Effector memory CD8-positive, alpha-beta T cell (primary cell): ENCODE measurements at regions not wholly inside any gene's neighbourhood (a gene's known extent, or its start where the extent isn't known, plus 50 kb on each side); places are given as distances from the start of the nearest gene placed in this dataset.

Experiments used
- ATAC-seq: fragments of 150-1000 bp; cut with Tn5 transposase; replicated peaks from 2 replicates; pipeline ENCODE4 v1.10.0; 2021; ENCODE audit warnings: mild to moderate bottlenecking, moderate library complexity
- DNase-seq, 3 experiments: peaks; one replicate each; pipeline ENCODE4 v3.0.0; 2021
- H3K27ac Mint-ChIP-seq, 2 donors: one replicate each; pipeline ENCODE4 v1.8.0; 2022; ENCODE audit warnings: mild to moderate bottlenecking in 2 of 2, mixed read lengths in 2 of 2, moderate library complexity in 2 of 2
- H3K27me3 Mint-ChIP-seq, 2 donors: one replicate each; pipeline ENCODE4 v1.8.0; 2022; ENCODE audit warnings: mixed read lengths in 2 of 2
- H3K36me3 Mint-ChIP-seq: one replicate; pipeline ENCODE4 v1.8.0; 2022; ENCODE audit warnings: mild to moderate bottlenecking, moderate library complexity, mixed read lengths; ENCODE audit not compliant: insufficient read depth
- H3K4me1 Mint-ChIP-seq, 2 donors: one replicate each; pipeline ENCODE4 v1.8.0; 2022; ENCODE audit warnings: low read depth in 2 of 2, mixed read lengths in 2 of 2
- H3K4me3 Mint-ChIP-seq, 2 donors: one replicate each; pipeline ENCODE4 v1.8.0; 2022; ENCODE audit warnings: mild to moderate bottlenecking in 2 of 2, mixed read lengths in 2 of 2, moderate library complexity in 2 of 2
- H3K9me3 Mint-ChIP-seq, 2 donors: one replicate each; pipeline ENCODE4 v1.8.0; 2022; ENCODE audit warnings: mixed read lengths in 2 of 2

- Mint-ChIP-seq H3K9me3 (no peaks in the 10 kb centered on the region), H3K36me3 (no peaks in the 10 kb centered on the region), H3K4me3 (no peak overlapping the region), H3K4me1 (peaks cover 11 to 18% of the 10 kb centered on the region in 2 donors), H3K27ac (no peak overlapping the region), H3K27me3 (no peaks in the 10 kb centered on the region)
- DNase-seq: no peak
- no peak for ATAC-seq
Observed at GRCh38 chr1:58919959-58920321, 136.1 kb upstream of the JUN start.

GRCh38 chr1:58921342-58921741 lies 137.5 kb upstream of the JUN start:
- peaks cover 11 to 18% of the 10 kb centered on the region in 2 donors for H3K4me1 Mint-ChIP-seq
- H3K27ac Mint-ChIP-seq: no peak overlapping the region
- H3K9me3 Mint-ChIP-seq: no peaks in the 10 kb centered on the region
- ATAC-seq (no peak), DNase-seq (no peak)
- H3K4me3 Mint-ChIP-seq: no peak overlapping the region
- H3K36me3 Mint-ChIP-seq: no peaks in the 10 kb centered on the region
- no peaks in the 10 kb centered on the region for H3K27me3 Mint-ChIP-seq

DNA sequence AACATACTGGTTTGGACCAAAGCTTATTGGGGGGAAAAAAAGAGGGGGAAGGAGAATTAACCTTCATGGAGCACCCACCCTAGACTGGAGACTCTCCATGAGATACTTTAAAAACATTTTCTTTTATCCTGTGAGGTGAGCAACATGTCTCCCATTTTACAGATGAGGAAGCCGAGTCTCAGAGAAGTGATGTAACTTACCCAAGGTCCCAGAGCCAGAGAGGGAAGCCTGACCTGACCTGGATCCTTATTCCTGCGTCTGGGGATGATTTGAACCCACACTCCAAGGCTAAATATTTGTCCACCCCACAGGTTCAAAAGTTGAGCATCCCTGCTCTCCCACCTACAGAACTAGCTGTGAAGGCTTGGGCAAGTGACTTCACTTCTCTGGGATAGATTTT lies 137.9 kb upstream of the JUN start:
- DNase-seq (no peak), ATAC-seq (no peak)
- Mint-ChIP-seq H3K9me3 (no peaks in the 10 kb centered on the region), H3K27ac (no peak overlapping the region), H3K4me1 (peaks cover 11 to 18% of the 10 kb centered on the region in 2 donors), H3K4me3 (no peak overlapping the region), H3K36me3 (no peaks in the 10 kb centered on the region), H3K27me3 (no peaks in the 10 kb centered on the region)

DNA sequence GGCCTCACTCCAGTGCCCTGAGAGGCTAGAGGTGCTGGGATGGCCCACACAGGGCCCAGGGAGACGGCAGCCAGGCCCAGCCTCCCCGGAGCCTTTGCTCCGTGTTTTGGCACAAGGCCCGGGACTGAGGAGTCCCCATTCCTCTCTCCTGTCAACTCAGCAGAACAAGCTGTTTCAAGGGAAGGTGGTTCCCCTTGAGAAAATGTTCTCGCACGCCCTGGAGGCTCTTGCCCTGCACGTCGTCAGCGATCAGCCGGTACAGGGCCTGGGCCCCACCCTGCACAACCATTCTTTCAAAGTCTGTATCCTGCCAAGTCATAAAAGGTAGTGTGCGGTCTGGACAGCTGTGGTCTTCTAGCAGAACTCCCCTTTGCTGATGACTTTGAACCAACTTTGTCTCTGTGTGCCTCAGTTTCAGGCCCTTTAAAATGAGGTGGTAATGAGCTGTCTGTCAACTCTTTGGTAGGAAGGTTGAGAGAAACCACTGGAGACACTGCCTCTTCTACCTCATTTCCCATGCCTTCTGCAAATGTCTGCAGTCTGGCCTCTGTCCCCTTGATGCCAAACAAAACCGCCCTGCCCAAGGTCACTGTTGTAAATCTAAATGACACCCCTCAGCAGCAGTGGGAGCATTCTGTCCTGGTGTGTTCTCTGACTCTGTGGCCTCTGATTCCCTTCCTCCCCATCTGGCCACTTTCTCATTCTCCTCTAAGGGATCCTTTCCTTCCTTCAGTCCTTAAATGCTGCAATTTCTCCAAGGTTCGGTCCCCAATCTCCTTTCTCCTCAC lies 138.6 kb upstream of the JUN start:
- Mint-ChIP-seq H3K9me3 (no peaks in the 10 kb centered on the region), H3K27ac (peak overlapping the region; percentile 35 to 70), H3K4me1 (peaks cover 11 to 18% of the 10 kb centered on the region in 2 donors), H3K27me3 (no peaks in the 10 kb centered on the region), H3K36me3 (no peaks in the 10 kb centered on the region), H3K4me3 (peak overlapping the region; percentile 0 to 3)
- ATAC-seq: peak; percentile 99
- peak in 2 of 3 experiments; percentile 22 to 47 for DNase-seq

DNA sequence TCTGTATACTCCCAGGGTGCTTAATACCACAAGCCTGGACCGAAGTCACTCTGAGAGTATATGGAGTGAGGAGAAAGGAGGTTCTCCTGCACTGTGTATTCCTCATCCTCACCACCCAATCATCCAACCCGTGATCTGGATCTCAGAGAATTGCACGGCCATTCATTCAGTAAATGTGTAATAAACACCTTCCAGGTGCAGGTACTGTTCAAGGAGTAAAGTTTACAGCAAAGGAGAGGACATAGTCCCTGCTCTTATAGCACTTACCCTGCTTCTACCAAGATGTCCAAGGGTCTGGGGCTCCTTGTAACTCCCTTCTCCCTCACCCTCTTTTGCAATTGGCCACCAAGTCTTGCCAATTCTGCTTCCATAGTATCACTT lies 139.2 kb upstream of the JUN start:
- Mint-ChIP-seq H3K4me1 (peaks cover 11 to 18% of the 10 kb centered on the region in 2 donors), H3K27ac (peak overlapping the region in 1 of 2 donors; percentile 70), H3K4me3 (peak overlapping the region; percentile 0 to 3), H3K27me3 (no peaks in the 10 kb centered on the region), H3K36me3 (no peaks in the 10 kb centered on the region), H3K9me3 (no peaks in the 10 kb centered on the region)
- DNase-seq (no peak), ATAC-seq (no peak)

DNA sequence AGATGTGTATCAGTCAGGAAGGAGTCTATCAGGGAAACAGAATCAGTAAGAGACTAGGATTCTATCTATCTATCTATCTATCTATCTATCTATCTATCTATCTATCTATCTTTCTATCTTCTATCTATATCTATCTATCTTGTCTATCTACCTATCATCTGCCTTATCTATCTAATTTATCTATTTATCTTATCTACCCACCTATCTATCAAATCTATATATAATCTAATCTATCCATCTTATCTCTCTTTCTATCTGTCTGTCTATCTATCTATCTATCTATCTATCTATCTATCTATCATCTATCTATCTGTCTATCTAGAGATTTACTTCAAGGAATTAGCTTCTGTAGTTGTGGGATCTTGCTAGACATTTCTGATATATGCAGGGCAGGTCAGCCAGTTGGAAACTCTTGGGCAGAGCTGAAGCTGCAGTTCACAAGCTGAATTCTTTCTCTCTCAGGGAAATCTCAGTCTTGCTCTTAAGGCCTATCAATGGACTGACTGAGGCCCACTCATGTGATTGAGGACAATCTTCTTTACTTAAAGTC lies 140.2 kb upstream of the JUN start:
- DNase-seq (no peak), ATAC-seq (no peak)
- H3K4me1 Mint-ChIP-seq: peaks cover 11 to 18% of the 10 kb centered on the region in 2 donors
- H3K27me3 Mint-ChIP-seq: peaks cover 0 to 10% of the 10 kb centered on the region in 2 donors
- no peaks in the 10 kb centered on the region for H3K36me3 Mint-ChIP-seq
- H3K4me3 Mint-ChIP-seq: no peak overlapping the region
- H3K27ac Mint-ChIP-seq: peak overlapping the region in 1 of 2 donors; percentile 20
- H3K9me3 Mint-ChIP-seq: no peaks in the 10 kb centered on the region

DNA sequence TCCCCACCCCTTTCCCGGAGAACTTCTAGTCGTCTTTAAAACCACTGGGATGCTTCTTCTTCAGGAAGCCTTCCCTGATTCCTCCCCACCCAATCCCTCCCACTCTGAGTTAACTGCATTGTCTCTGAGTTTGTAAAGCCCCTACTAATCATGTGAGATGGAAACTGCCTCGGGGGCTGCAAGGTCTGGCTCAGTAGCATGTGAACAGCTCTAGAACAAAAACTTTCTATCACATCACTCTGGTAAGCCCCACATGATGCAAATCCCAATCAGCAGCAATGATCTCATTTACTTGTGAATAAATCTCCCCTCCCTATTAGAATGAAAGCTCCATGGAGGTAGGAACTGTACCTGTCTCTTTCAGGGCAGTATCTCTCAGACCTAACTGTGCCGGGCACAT lies 141.0 kb upstream of the JUN start:
- Mint-ChIP-seq H3K9me3 (no peaks in the 10 kb centered on the region), H3K4me3 (no peak overlapping the region), H3K4me1 (peaks cover 11 to 18% of the 10 kb centered on the region in 2 donors), H3K27ac (no peak overlapping the region), H3K27me3 (peaks cover 0 to 17% of the 10 kb centered on the region in 2 donors), H3K36me3 (no peaks in the 10 kb centered on the region)
- DNase-seq (no peak), ATAC-seq (no peak)

- Mint-ChIP-seq H3K36me3 (no peaks in the 10 kb centered on the region), H3K27ac (no peak overlapping the region), H3K4me3 (no peak overlapping the region), H3K9me3 (no peaks in the 10 kb centered on the region), H3K4me1 (peaks cover 11 to 18% of the 10 kb centered on the region in 2 donors), H3K27me3 (peaks cover 0 to 18% of the 10 kb centered on the region in 2 donors)
- DNase-seq (no peak), ATAC-seq (no peak)
Observed at GRCh38 chr1:58925247-58925646, 141.4 kb upstream of the JUN start.

DNA sequence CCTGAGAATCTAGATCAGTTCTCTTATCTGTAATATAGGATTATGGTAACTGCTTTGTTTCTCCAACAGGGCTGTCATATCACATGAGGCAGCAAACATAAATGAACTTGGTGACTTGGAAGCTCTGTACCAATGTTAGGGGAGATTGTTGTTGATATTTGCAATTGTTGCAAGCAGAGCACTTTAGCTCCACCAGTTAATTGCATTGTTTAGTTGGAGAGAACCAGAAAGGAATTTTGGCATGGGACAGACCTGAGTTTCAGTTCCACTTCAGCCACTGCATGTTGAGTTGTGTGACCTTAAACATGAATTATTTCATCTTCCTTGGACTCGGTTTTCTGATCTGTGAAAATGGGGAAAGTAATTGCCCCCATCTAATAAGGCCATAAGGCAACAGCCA lies 142.3 kb upstream of the JUN start:
- peaks cover 11 to 16% of the 10 kb centered on the region in 2 donors for H3K4me1 Mint-ChIP-seq
- H3K36me3 Mint-ChIP-seq: no peaks in the 10 kb centered on the region
- H3K4me3 Mint-ChIP-seq: no peak overlapping the region

GRCh38 chr1:58927041-58927721 lies 143.3 kb upstream of the JUN start:
- Mint-ChIP-seq H3K27me3 (peaks cover 0 to 18% of the 10 kb centered on the region in 2 donors), H3K27ac (no peak overlapping the region), H3K4me1 (peaks cover 14 to 15% of the 10 kb centered on the region in 2 donors), H3K4me3 (no peak overlapping the region), H3K9me3 (no peaks in the 10 kb centered on the region), H3K36me3 (no peaks in the 10 kb centered on the region)
- ATAC-seq (no peak), DNase-seq (no peak)

More for the DNA sequence above, 142.3 kb upstream of the JUN start:
- Mint-ChIP-seq H3K27me3 (peaks cover 0 to 18% of the 10 kb centered on the region in 2 donors), H3K27ac (no peak overlapping the region), H3K9me3 (no peaks in the 10 kb centered on the region)
- no peak for DNase-seq
- no peak for ATAC-seq

DNA sequence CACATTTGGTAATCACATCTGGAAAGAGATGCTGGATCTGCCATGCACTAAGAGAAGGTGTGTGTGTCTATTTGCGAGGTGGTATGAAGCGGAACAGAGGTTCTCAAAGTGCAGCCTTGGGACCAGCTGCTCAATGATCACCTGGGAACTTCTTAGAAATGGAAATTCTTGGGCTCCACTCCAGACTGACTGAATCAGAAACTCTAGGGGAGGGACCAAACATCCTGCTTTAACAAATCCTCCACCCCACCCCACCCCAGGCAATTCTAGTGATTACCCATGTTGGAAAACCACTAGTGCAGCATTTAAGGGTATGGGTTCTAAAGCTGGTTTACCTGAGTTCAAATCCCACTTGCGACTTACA lies 143.9 kb upstream of the JUN start:
- H3K4me1 Mint-ChIP-seq: peaks cover 14 to 15% of the 10 kb centered on the region in 2 donors
- peaks cover 0 to 18% of the 10 kb centered on the region in 2 donors for H3K27me3 Mint-ChIP-seq
- H3K36me3 Mint-ChIP-seq: no peaks in the 10 kb centered on the region
- DNase-seq (no peak), ATAC-seq (no peak)
- H3K9me3 Mint-ChIP-seq: no peaks in the 10 kb centered on the region
- H3K27ac Mint-ChIP-seq: no peak overlapping the region
- H3K4me3 Mint-ChIP-seq: no peak overlapping the region

DNA sequence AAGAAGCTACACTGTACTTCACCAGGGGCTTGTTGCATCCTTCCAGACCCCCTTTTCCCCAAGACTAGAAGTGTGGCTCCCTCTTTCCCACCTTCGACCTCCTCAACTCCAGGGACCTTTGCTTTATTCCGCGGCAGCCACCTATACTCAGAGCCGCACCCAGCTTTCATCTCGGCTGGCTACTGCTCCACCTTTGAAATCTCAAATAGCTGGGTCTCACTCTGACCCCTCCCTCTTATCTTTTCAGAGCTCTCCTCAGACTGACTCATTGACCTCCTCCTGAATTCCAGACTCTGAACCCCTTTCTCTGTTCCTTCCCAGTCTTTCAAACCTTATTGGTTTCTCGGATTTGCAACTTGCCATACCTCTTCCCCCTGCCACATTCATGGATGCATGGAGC lies 144.7 kb upstream of the JUN start:
- Mint-ChIP-seq H3K27me3 (peaks cover 0 to 18% of the 10 kb centered on the region in 2 donors), H3K36me3 (no peaks in the 10 kb centered on the region), H3K9me3 (no peaks in the 10 kb centered on the region), H3K27ac (no peak overlapping the region), H3K4me3 (no peak overlapping the region), H3K4me1 (peaks cover 16% of the 10 kb centered on the region in 2 donors)
- no peak for DNase-seq
- ATAC-seq: no peak

DNA sequence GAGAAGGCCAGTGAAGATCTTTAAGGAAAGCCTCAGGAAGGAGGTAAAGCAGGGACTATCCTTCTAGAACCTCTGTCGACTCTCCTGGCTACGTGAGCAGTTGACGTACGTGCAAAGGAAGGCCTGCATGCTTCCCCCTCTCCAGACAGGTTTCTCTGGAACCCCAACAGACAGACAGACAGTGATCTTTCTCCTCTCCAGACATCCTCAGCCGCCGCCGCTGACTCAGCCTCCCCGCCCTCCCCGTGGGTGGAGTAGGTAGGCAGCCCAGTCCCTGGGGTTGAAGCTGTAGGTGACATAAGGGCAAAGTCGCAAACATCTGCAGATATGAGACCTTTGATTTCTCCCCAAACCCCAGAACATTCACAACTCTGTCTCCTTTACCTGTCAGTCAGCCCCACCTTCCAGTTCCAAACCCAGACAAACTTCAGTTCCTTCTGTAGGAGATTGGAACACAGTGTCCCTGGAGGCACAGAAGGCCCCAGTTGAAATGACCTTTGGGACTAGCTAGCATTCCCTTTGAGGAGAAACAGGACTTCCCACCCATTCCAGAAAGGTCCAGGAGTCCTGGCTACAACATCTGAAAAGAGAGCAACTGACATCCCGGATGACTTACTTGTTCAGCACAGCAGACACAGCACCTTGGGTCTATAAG lies 146.0 kb upstream of the JUN start:
- Mint-ChIP-seq H3K4me3 (no peak overlapping the region), H3K27ac (peak overlapping the region in 1 of 2 donors; percentile 35), H3K36me3 (no peaks in the 10 kb centered on the region), H3K9me3 (no peaks in the 10 kb centered on the region), H3K27me3 (peaks cover 0 to 18% of the 10 kb centered on the region in 2 donors), H3K4me1 (peaks cover 19 to 20% of the 10 kb centered on the region in 2 donors)
- ATAC-seq (peak; percentile 50), DNase-seq (no peak)
